Lower lobe of right lung (tissue), 2 donors: ENCODE measurements at regions not wholly inside any gene's neighbourhood (a gene's known extent, or its start where the extent isn't known, plus 50 kb on each side); places are given as distances from the start of the nearest gene placed in this dataset.
"Not testable (repeated sequence)": the region's sequence is repeated elsewhere in the genome, so short reads cannot be mapped to it uniquely, and the experiment has no call there.

Experiments
- ATAC-seq, 2 donors: fragments of 200-7000 bp; cut with Tn5 transposase; one replicate each; pipeline ENCODE4 v1.9.1; 2020 to 2022; ENCODE audit warnings: mild to moderate bottlenecking in 2 of 2, moderate library complexity in 2 of 2
- DNase-seq: peaks from one replicate; pipeline ENCODE4 v3.0.0-alpha.2; 2020
- H3K27ac ChIP-seq: fragments of 200-600 bp; one replicate; pipeline ENCODE4 v1.8.0; 2022
- H3K27me3 ChIP-seq: fragments of 200-600 bp; one replicate; pipeline ENCODE4 v1.8.0; 2022; ENCODE audit warnings: low read depth
- H3K36me3 ChIP-seq: fragments of 200-600 bp; one replicate; pipeline ENCODE4 v1.8.0; 2022; ENCODE audit warnings: mild to moderate bottlenecking
- H3K4me1 ChIP-seq: fragments of 200-600 bp; one replicate; pipeline ENCODE4 v1.8.0; 2022
- H3K4me3 ChIP-seq: fragments of 200-600 bp; one replicate; pipeline ENCODE4 v1.8.0; 2022; ENCODE audit warnings: mild to moderate bottlenecking
- H3K9me3 ChIP-seq: fragments of 200-600 bp; one replicate; pipeline ENCODE4 v1.8.0; 2022
- CTCF ChIP-seq: fragments of 200-600 bp; IDR thresholded peaks from one replicate; pipeline ENCODE4 v1.8.0; 2022; ENCODE audit warnings: antibody characterized with exemption, mild to moderate bottlenecking
- intact Hi-C: fragments of 100-400 bp; cut with DNase I; formaldehyde crosslinking; loops from one replicate; pipeline ENCODE4 v1.11.0; 2022
- donor health status: DM: no; HTN: yes; CAD: no; lungs with severe emphysema.

GRCh38 chr2:115942800-115943199, 1500.4 kb downstream of the DPP10 start:
- ATAC-seq (no peak), DNase-seq (no peak)
- no peak for TF ChIP-seq CTCF
- Histone ChIP-seq H3K27ac (no peak overlapping the region), H3K4me3 (no peak overlapping the region), H3K4me1 (no peaks in the 10 kb centered on the region), H3K9me3 (no peaks in the 10 kb centered on the region), H3K36me3 (no peaks in the 10 kb centered on the region), H3K27me3 (no peaks in the 10 kb centered on the region)
- intact Hi-C loops = no loop called here

- no peak for TF ChIP-seq CTCF
- peaks cover 5% of the 10 kb centered on the region for H3K9me3 ChIP-seq
- no peaks in the 10 kb centered on the region for H3K4me1 ChIP-seq
- no peak for DNase-seq
- H3K36me3 ChIP-seq = no peaks in the 10 kb centered on the region
- no peak overlapping the region for H3K4me3 ChIP-seq
- H3K27ac ChIP-seq = no peak overlapping the region
- intact Hi-C loops = no loop called here
- no peak for ATAC-seq
- no peaks in the 10 kb centered on the region for H3K27me3 ChIP-seq
These were observed 1503.9 kb downstream of the DPP10 start for GRCh38 chr2:115946341-115946740.

- Histone ChIP-seq H3K4me3 (no peak overlapping the region), H3K27me3 (no peaks in the 10 kb centered on the region), H3K36me3 (no peaks in the 10 kb centered on the region), H3K27ac (no peak overlapping the region), H3K4me1 (no peaks in the 10 kb centered on the region), H3K9me3 (peaks cover 5% of the 10 kb centered on the region)
- intact Hi-C loops = no loop called here
- DNase-seq (no peak), ATAC-seq (no peak)
- no peak for TF ChIP-seq CTCF
These were observed 1504.5 kb downstream of the DPP10 start for GRCh38 chr2:115946891-115947290.

GRCh38 chr2:115976916-115977315, 1534.5 kb downstream of the DPP10 start:
- no peaks in the 10 kb centered on the region for H3K36me3 ChIP-seq
- intact Hi-C loops = no loop called here
- no peaks in the 10 kb centered on the region for H3K27me3 ChIP-seq
- TF ChIP-seq CTCF = no peak
- no peaks in the 10 kb centered on the region for H3K4me1 ChIP-seq
- DNase-seq = no peak
- H3K27ac ChIP-seq = no peak overlapping the region
- H3K9me3 ChIP-seq = peaks cover 4% of the 10 kb centered on the region
- no peak for ATAC-seq
- H3K4me3 ChIP-seq = no peak overlapping the region

- no peaks in the 10 kb centered on the region for H3K36me3 ChIP-seq
- H3K27me3 ChIP-seq = no peaks in the 10 kb centered on the region
- DNase-seq (no peak), ATAC-seq (no peak)
- H3K9me3 ChIP-seq = peaks cover 8% of the 10 kb centered on the region
- H3K4me1 ChIP-seq = no peaks in the 10 kb centered on the region
- H3K4me3 ChIP-seq = no peak overlapping the region
- intact Hi-C loops = no loop called here
- no peak for TF ChIP-seq CTCF
- no peak overlapping the region for H3K27ac ChIP-seq
These were observed 1556.6 kb downstream of the DPP10 start for GRCh38 chr2:115999039-115999438.

- Histone ChIP-seq H3K9me3 (no peaks in the 10 kb centered on the region), H3K4me3 (no peak overlapping the region), H3K27ac (no peak overlapping the region), H3K27me3 (no peaks in the 10 kb centered on the region), H3K36me3 (no peaks in the 10 kb centered on the region), H3K4me1 (no peaks in the 10 kb centered on the region)
- ATAC-seq (no peak), DNase-seq (no peak)
- TF ChIP-seq CTCF = no peak
- intact Hi-C loops = no loop called here
These were observed 1580.6 kb downstream of the DPP10 start for GRCh38 chr2:116023026-116023425.

- ATAC-seq, H3K27me3 ChIP-seq, H3K4me1 ChIP-seq, intact Hi-C loops, DNase-seq, H3K36me3 ChIP-seq, H3K27ac ChIP-seq, H3K9me3 ChIP-seq, H3K4me3 ChIP-seq: not testable (repeated sequence)
These were observed 1596.3 kb downstream of the DPP10 start for GRCh38 chr2:116038758-116039157.
